ENCODE measurements at regions not wholly inside any gene's neighbourhood (a gene's known extent, or its start where the extent isn't known, plus 50 kb on each side); places are given as distances from the start of the nearest gene placed in this dataset.

DNA sequence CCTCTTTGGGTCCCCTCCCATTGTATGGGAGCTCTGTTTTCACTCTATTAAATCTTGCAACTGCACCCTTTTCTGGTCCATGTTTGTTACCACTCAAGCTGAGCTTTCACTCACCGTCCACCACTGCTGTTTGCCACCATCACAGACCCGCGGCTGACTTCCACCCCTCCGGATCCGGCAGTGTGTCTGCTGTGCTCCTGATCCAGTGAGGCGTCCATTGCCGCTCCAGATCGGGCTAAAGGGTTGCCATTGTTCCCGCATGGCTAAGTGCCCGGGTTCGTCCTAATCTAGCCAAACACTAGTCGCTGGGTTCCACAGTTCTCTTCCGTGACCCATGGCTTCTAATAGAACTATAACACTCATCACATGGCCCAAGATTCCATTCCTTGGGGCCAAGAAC is 157.2 kb downstream of the SEC16B start:
- TF ChIP-seq CTCF (IDR thresholded peaks at IDR 0.05): no peak

DNA sequence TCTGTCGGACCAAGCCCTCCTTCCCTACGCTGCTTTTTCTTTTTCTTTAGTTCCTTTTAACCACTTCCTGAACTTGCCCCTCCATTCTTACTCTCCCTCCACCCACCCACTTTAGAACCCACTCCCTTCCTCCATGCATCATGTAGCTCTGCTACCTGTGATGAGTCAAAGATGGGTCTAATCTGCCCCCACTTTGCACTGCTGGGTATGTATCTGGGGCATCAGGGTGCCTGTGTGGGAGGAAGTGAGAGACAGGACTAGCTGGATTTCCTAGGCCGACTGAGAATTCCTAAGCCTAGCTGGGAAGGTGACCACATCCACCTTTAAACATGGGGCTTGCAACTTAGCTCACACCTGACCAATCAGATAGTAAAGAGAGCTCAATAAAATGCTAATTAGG is 157.7 kb downstream of the SEC16B start:
- TF ChIP-seq CTCF (IDR thresholded peaks at IDR 0.05): no peak

GRCh38 chr1:177811429-177811828 is 158.4 kb downstream of the SEC16B start:
- TF ChIP-seq CTCF (IDR thresholded peaks at IDR 0.05): no peak

- TF ChIP-seq CTCF (IDR thresholded peaks at IDR 0.05): no peak
These were observed 160.0 kb downstream of the SEC16B start for GRCh38 chr1:177809819-177810218.

GRCh38 chr1:177802304-177802703 is 167.6 kb downstream of the SEC16B start:
- TF ChIP-seq CTCF (IDR thresholded peaks at IDR 0.05): no peak

- TF ChIP-seq CTCF (IDR thresholded peaks at IDR 0.05): no peak
These were observed 168.1 kb downstream of the SEC16B start for GRCh38 chr1:177801790-177802189.

DNA sequence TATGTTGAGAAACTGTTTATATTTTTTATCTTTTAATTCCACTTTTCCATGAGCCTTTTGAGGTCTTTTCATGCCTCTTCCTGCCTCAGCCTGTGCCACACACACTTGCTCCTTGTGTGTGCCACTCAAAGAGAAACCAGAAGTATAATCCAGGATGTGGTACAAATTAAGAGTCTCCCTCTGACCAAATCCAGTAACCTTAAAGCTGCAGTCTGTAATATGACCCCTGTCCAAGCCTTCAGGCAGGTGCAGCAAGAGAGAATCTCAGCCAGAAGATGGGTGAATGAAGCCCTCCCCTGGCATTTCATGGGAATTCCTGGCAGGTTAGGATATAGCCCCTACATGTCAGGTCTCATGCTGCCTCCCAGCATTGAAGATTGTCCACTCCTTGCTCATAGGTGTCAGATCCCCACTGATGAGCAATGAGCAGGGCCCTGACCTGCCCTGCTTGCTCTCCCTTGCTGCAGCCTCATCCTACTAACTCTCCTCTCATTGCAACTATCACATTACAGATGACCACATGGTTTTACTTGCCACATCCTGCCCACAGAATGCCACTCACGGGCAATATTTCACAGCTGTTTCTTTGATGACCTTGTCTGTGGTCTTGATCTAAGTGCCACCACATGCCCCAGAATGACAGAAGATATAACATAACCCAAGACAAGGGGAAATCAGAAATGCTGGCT is 169.3 kb downstream of the SEC16B start:
- TF ChIP-seq CTCF (IDR thresholded peaks at IDR 0.05): no peak

DNA sequence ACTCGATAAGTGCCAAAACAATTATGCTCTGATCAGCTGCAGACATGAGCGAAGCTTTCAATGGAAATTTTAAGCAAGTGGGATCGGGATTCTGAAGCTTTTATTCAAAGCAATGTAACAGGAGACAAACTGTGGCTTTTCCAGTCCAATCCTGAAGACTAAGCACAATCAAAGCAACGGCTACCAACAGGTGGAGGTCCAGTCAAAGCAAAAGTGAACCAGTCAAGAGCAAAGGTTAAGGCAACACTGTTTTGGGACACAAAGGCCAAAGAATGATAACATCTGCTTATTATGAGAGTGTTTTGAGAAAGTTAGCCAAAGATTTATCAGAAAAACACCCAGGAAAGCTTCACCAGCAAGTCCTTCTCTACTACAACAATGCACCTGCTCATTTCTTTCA is 170.1 kb downstream of the SEC16B start:
- no peak for TF ChIP-seq CTCF (IDR thresholded peaks at IDR 0.05)

Data from LNCAP (cell line).